Cardiac fibroblast (primary cell): ENCODE measurements at regions not wholly inside any gene's neighbourhood (a gene's known extent, or its start where the extent isn't known, plus 50 kb on each side); places are given as distances from the start of the nearest gene placed in this dataset.
A peak's percentile ranks its signal among the peaks of the same experiment; 100 is the strongest.

Experiments
- DNase-seq, 2 donors: peaks; one replicate each; pipeline versions ENCODE4 v3.0.0 to v3.0.0-alpha.2; 2010; ENCODE audit warnings: low read depth in 2 of 2
- H3K4me3 ChIP-seq, 2 donors: replicated peaks in 1 of 2; 1 replicate in 1 of 2; 2 replicates in 1 of 2; pipeline ENCODE4 v1.5.1; 2011; ENCODE audit warnings: low read depth in 2 of 2, low read length in 2 of 2, mild to moderate bottlenecking in 2 of 2, moderate library complexity in 1 of 2
- TF ChIP-seq, protein P1 (sequence below): IDR thresholded peaks from one replicate; pipeline ENCODE4 v1.5.1; 2011; ENCODE audit warnings: low read depth, mild to moderate bottlenecking, low read length, inconsistent platforms

DNA sequence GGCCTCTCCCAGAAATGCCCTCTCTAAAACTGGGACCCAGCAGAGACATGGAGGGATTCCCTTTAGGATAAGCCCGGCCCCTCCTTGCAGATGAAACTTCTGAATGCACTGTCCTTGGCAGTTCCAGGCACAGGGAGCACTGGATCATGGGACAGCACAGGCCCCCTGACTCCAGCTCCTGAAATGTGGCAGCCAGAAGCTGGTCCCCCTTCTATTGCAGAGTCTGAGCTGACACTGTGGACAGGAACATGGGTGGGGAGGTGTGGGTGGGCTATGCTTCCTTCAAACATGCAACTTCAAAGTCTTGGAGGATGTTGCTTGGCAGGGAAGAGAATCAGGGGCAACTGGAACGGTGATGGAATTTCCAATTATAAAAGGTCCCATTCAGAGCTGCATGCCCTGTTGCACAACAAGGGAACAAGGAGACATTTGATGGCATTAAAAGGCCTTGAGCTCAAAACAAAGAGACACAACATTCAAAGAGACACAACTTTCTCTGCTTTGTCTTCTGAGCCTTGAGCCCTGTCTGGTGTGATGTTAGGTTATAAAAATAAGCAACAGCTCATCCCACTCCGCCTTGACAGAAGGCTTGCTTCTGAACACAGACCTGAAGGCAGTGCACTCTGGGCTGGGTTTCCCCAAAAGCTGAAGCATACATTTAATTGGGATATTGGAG lies 239.0 kb downstream of the OSR1 start:
- TF ChIP-seq, protein P1, sequence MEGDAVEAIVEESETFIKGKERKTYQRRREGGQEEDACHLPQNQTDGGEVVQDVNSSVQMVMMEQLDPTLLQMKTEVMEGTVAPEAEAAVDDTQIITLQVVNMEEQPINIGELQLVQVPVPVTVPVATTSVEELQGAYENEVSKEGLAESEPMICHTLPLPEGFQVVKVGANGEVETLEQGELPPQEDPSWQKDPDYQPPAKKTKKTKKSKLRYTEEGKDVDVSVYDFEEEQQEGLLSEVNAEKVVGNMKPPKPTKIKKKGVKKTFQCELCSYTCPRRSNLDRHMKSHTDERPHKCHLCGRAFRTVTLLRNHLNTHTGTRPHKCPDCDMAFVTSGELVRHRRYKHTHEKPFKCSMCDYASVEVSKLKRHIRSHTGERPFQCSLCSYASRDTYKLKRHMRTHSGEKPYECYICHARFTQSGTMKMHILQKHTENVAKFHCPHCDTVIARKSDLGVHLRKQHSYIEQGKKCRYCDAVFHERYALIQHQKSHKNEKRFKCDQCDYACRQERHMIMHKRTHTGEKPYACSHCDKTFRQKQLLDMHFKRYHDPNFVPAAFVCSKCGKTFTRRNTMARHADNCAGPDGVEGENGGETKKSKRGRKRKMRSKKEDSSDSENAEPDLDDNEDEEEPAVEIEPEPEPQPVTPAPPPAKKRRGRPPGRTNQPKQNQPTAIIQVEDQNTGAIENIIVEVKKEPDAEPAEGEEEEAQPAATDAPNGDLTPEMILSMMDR, result no peak
- no peak for DNase-seq
- no peak overlapping the region for H3K4me3 ChIP-seq

DNA sequence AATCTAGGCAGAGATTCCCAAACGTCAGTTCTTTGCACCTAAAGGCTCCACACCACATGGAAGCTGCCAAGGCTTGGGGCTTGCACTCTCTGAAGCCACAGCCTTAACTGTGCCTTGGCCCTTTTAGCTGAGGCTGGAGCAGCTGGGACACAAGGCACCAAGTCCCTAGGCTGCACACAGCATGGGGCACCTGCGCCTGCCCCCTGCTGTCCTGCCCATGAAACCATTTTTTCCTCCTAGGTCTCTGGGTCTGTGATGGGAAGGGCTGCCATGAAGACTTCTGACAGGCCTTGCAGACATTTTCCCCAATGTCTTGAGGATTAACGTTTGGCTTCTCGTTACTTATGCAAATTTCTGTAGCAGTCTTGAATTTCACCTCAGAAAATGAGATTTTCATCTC lies 241.5 kb downstream of the OSR1 start:
- TF ChIP-seq, protein P1, result no peak
- no peak for DNase-seq
- no peak overlapping the region for H3K4me3 ChIP-seq

DNA sequence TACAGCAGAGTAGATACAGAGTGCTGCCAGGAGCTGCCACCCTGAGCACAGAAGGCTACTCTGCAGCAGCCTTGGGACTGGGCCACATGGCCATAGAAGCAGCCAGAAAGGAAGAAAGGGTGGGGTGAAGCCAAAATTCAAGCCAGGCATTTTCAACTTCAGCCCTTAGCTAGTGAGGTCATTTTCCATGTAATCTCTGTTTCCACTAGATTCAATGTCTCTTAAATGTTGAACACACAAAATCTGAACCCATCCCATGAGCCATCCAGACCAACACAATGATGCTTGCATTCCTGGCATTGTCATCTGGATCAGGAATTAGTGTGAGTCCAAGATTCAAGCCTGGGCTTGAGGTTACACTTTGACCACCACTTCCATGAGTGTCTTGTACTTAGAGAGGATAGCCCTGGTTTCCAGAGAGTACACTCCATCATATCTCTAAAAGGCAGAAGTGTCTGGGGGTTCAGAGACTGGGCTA lies 243.6 kb downstream of the OSR1 start:
- no peak overlapping the region for H3K4me3 ChIP-seq
- peak; percentile 42 to 61 for DNase-seq
- TF ChIP-seq, protein P1, result no peak

DNA sequence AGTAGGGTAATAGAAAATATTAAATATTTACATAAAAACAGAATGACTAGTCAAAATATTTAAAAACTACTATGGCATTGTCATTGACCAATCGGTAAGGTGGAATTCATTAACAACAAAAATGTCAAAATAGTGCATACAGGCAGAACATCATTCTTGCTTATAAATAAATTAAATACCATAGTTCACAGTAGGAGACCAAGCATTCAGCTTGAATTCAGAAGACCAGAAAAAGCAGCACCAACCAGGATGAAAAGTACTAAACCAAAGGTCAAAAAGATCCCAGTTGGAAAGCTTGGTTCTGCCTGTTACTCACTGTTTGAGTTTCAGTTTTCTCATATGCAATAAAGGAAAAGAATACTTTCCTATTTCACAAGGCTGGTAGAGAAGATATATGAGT lies 244.3 kb downstream of the OSR1 start:
- H3K4me3 ChIP-seq, result no peak overlapping the region
- TF ChIP-seq, protein P1, result no peak
- DNase-seq, result no peak

DNA sequence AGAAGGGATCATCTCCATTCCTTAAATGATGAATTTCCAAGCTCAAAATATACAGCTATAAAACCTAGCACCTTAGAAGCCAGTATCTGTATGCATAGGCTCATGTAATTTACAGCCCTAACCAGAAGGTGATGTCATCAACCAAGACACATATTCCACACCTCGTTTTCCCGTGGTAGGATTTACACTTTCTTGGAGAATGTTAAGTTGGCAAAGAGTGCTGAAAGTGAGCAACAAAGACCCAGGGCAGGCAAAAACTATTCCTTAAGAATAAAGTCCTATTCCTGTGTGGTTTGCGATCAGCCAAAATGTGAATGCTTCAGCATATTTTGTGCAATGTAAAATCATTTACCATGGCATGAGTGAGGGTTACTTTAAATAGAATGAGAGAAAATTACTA lies 247.1 kb downstream of the OSR1 start:
- H3K4me3 ChIP-seq, result no peak overlapping the region

DNA sequence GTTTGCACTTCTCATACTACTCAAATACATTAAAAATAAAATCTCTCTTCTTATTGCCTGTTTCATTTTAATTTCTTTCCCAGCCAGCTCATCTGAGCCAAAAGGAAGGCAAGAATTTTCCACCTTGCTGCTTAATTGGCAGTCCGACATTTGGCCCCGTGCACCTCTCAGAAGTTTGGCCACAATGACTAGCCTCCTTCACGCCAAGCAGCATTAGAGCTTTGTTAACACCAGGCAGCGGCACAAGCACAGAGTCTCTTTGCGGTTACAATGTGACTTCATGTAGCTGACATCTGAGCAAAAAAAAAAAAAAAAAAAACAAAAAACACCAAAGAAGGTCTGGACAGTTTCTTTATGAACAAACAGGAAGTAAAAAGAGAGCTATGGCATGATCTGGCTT lies 248.9 kb downstream of the OSR1 start:
- TF ChIP-seq, protein P1, result no peak
- H3K4me3 ChIP-seq, result no peak overlapping the region
- DNase-seq, result no peak

More for the DNA sequence above, 247.1 kb downstream of the OSR1 start:
- TF ChIP-seq, protein P1, result no peak
- no peak for DNase-seq

DNA sequence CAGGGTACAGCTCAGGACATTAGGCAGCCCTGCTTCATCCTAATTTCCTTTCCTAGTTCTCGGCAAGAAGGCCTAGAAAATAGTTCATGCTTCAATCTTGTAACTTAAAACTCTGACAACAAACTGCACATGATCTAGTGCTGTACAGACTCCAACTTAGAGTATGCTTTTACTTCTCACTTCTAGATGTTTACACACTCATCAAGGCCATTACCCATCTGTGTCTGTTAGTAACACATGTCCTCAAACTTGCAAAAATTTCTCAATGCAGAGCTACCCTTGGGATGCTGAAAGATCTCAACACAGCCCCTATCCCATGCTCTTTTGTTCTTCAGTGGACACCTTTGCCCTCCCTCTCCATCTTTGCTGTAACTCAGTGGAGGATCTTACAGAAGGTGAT lies 252.0 kb downstream of the OSR1 start:
- TF ChIP-seq, protein P1, result no peak
- no peak for DNase-seq
- H3K4me3 ChIP-seq, result no peak overlapping the region
